Thoracic aorta (tissue), 2 donors: ENCODE measurements at regions not wholly inside any gene's neighbourhood (a gene's known extent, or its start where the extent isn't known, plus 50 kb on each side); places are given as distances from the start of the nearest gene placed in this dataset.
"Not testable (repeated sequence)": the region's sequence is repeated elsewhere in the genome, so short reads cannot be mapped to it uniquely, and the experiment has no call there.

Source experiments
- ATAC-seq: fragments of 150-250 bp; one replicate; pipeline ENCODE4 v1.8.0; 2017; ENCODE audit warnings: low read depth; ENCODE audit not compliant: insufficient number of reproducible peaks, low FRiP score
- DNase-seq: peaks from one replicate; pipeline ENCODE4 v3.0.0-alpha.2; 2020; ENCODE audit warnings: low spot score
- H3K27ac ChIP-seq, 2 donors: fragments of 200-600 bp; sonication (generic); 1 replicate in 1 of 2; 2 replicates in 1 of 2; pipeline ENCODE4 v1.5.1; 2016; ENCODE audit warnings: mild to moderate bottlenecking in 2 of 2, moderate library complexity in 2 of 2
- H3K27me3 ChIP-seq: fragments of 200-600 bp; sonication (generic); replicated peaks from 2 replicates; pipeline ENCODE4 v1.6.0; 2016; ENCODE audit warnings: mild to moderate bottlenecking; ENCODE audit not compliant: insufficient read depth
- H3K36me3 ChIP-seq: fragments of 200-600 bp; sonication (generic); one replicate; pipeline ENCODE4 v1.5.1; 2016
- H3K4me1 ChIP-seq, 2 donors: fragments of 200-600 bp; sonication (generic); 1 replicate in 1 of 2; 2 replicates in 1 of 2; pipeline versions ENCODE4 v1.5.1 to v1.6.0; 2016; ENCODE audit warnings: low read depth in 2 of 2, mild to moderate bottlenecking in 1 of 2; ENCODE audit not compliant: control insufficient read depth in 1 of 2
- H3K4me3 ChIP-seq: fragments of 200-600 bp; sonication (generic); 2 replicates; pipeline ENCODE4 v1.5.1; 2016; ENCODE audit warnings: mild to moderate bottlenecking
- H3K9me3 ChIP-seq: fragments of 200-600 bp; sonication (generic); 2 replicates; pipeline ENCODE4 v1.5.1; 2016
- CTCF ChIP-seq: fragments of 200-600 bp; sonication (generic); IDR thresholded peaks from one replicate; pipeline ENCODE4 v1.5.1; 2019; ENCODE audit warnings: antibody characterized with exemption

DNA sequence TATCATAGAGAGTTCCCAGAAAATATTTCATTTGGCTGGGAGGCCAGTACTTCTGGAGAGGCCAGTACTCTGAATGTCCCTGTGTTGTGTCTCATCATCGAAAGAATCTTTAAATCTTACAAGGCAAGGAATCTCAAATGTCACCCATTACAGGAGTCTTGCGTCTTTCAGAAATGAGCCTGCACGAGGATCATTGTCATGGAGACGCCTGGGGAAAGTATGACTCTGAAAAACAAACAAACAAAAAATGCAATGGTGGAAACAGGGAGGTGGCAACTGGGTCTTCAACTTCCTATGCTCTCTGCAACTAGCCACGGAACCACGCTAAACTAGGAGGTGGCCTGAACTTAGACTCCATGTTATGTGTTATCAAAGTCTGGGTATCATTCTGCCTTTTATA lies 804.6 kb downstream of the EPHA3 start:
- H3K4me1 ChIP-seq = no peaks in the 10 kb centered on the region
- no peak overlapping the region for H3K4me3 ChIP-seq
- no peak for TF ChIP-seq CTCF
- H3K27me3 ChIP-seq = no peaks in the 10 kb centered on the region
- ATAC-seq (no peak), DNase-seq (no peak)
- no peak overlapping the region for H3K27ac ChIP-seq
- no peaks in the 10 kb centered on the region for H3K36me3 ChIP-seq
- H3K9me3 ChIP-seq = no peaks in the 10 kb centered on the region

GRCh38 chr3:89923921-89924610 lies 816.6 kb downstream of the EPHA3 start:
- ATAC-seq (no peak), DNase-seq (no peak)
- no peaks in the 10 kb centered on the region for H3K27me3 ChIP-seq
- H3K4me3 ChIP-seq = no peak overlapping the region
- H3K4me1 ChIP-seq = no peaks in the 10 kb centered on the region
- H3K27ac ChIP-seq = no peak overlapping the region
- TF ChIP-seq CTCF = no peak
- H3K36me3 ChIP-seq = no peaks in the 10 kb centered on the region
- H3K9me3 ChIP-seq = no peaks in the 10 kb centered on the region

GRCh38 chr3:89925976-89926375 lies 818.6 kb downstream of the EPHA3 start:
- Histone ChIP-seq H3K4me1 (no peaks in the 10 kb centered on the region), H3K27ac (no peak overlapping the region), H3K4me3 (no peak overlapping the region), H3K9me3 (no peaks in the 10 kb centered on the region), H3K36me3 (no peaks in the 10 kb centered on the region), H3K27me3 (no peaks in the 10 kb centered on the region)
- ATAC-seq (no peak), DNase-seq (no peak)
- TF ChIP-seq CTCF = no peak

GRCh38 chr3:89932882-89933281 lies 825.5 kb downstream of the EPHA3 start:
- no peaks in the 10 kb centered on the region for H3K4me1 ChIP-seq
- no peak overlapping the region for H3K4me3 ChIP-seq
- H3K27me3 ChIP-seq = no peaks in the 10 kb centered on the region
- TF ChIP-seq CTCF = no peak
- H3K36me3 ChIP-seq = no peaks in the 10 kb centered on the region
- no peaks in the 10 kb centered on the region for H3K9me3 ChIP-seq
- DNase-seq (no peak), ATAC-seq (no peak)
- H3K27ac ChIP-seq = no peak overlapping the region

GRCh38 chr3:89944461-89944860 lies 837.0 kb downstream of the EPHA3 start:
- ATAC-seq, DNase-seq: not testable (repeated sequence)

DNA sequence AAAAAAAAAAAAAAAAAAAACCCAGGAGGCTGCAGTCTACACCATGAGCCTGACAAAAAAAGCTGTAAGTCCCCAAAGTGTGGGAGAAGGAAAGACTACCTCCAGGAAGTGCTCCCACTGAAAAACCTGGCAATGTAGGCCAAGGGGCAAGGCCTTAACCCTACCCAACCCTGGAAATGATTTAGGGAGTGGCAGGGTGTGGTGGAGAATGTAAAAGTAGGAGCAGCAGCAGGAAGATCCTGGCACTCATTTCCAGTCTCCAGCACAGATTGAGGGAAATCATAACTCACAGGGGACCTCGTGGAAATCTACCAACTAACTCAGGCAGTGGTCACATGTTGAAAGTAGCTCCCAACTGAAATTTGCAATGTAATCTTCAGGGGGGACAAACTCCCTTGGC lies 839.5 kb downstream of the EPHA3 start:
- no peak for TF ChIP-seq CTCF
- Histone ChIP-seq H3K9me3 (no peaks in the 10 kb centered on the region), H3K4me1 (no peaks in the 10 kb centered on the region), H3K36me3 (no peaks in the 10 kb centered on the region), H3K27ac (no peak overlapping the region), H3K4me3 (no peak overlapping the region), H3K27me3 (no peaks in the 10 kb centered on the region)
- no peak for ATAC-seq
- DNase-seq = no peak

More at GRCh38 chr3:89944461-89944860, 837.0 kb downstream of the EPHA3 start:
- H3K27ac ChIP-seq, H3K4me1 ChIP-seq, H3K27me3 ChIP-seq, H3K9me3 ChIP-seq, H3K4me3 ChIP-seq, H3K36me3 ChIP-seq: not testable (repeated sequence)
